ENCODE measurements at regions not wholly inside any gene's neighbourhood (a gene's known extent, or its start where the extent isn't known, plus 50 kb on each side); places are given as distances from the start of the nearest gene placed in this dataset.

DNA sequence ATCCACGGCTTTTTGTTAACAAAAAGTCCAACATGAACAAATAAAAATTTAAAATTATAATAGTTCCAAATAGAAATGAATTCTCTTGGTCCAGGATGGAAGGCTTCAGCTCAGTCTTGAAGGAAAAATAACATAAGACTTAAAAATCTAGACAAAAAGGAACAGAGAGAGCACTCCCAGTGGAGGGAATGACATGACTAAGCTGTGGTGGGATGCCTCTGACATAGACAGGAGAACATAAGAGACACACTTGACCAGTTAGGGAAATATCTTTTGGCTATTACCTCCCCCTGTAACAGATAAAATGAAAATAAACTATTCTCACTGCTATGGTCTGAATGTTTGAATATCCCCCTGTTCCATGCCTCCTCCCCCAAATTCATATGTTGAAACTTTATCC, 106.8 kb downstream of the BBS10 start:
- TF ChIP-seq, protein P1, sequence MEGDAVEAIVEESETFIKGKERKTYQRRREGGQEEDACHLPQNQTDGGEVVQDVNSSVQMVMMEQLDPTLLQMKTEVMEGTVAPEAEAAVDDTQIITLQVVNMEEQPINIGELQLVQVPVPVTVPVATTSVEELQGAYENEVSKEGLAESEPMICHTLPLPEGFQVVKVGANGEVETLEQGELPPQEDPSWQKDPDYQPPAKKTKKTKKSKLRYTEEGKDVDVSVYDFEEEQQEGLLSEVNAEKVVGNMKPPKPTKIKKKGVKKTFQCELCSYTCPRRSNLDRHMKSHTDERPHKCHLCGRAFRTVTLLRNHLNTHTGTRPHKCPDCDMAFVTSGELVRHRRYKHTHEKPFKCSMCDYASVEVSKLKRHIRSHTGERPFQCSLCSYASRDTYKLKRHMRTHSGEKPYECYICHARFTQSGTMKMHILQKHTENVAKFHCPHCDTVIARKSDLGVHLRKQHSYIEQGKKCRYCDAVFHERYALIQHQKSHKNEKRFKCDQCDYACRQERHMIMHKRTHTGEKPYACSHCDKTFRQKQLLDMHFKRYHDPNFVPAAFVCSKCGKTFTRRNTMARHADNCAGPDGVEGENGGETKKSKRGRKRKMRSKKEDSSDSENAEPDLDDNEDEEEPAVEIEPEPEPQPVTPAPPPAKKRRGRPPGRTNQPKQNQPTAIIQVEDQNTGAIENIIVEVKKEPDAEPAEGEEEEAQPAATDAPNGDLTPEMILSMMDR (IDR thresholded peaks at IDR 0.05) = no peak
- TF ChIP-seq POLR2AphosphoS5 (IDR thresholded peaks at IDR 0.05) = no peak

Data from breast epithelium (tissue), 3 donors.